Small intestine (tissue), 7 donors: ENCODE measurements at regions not wholly inside any gene's neighbourhood (a gene's known extent, or its start where the extent isn't known, plus 50 kb on each side); places are given as distances from the start of the nearest gene placed in this dataset.
"Not testable (repeated sequence)": the region's sequence is repeated elsewhere in the genome, so short reads cannot be mapped to it uniquely, and the experiment has no call there.

Source experiments
- DNase-seq, 2 donors: peaks; one replicate each; pipeline versions ENCODE4 v3.0.0 to v3.0.0-alpha.2; 2013
- FAIRE-seq: peaks from 2 replicates; lab custom pipeline; 2012; peaks lifted over from hg19 to GRCh38; lab: Jason Lieb, UNC
- H3K27ac ChIP-seq, 3 donors: one replicate each; pipeline ENCODE4 v1.5.1; 2013; ENCODE audit warnings: low read length in 2 of 3, mild to moderate bottlenecking in 2 of 3, control low read depth in 1 of 3, inconsistent platforms in 1 of 3, low read depth in 1 of 3, moderate library complexity in 1 of 3
- H3K27me3 ChIP-seq, 3 donors: one replicate each; pipeline ENCODE4 v1.6.1; 2013; ENCODE audit warnings: low read length in 3 of 3, inconsistent platforms in 1 of 3; ENCODE audit not compliant: control insufficient read depth in 3 of 3, insufficient read depth in 3 of 3
- H3K36me3 ChIP-seq, 3 donors: one replicate each; pipeline ENCODE4 v1.6.1; 2013; ENCODE audit warnings: low read length in 3 of 3, inconsistent platforms in 1 of 3, low read depth in 1 of 3, mild to moderate bottlenecking in 1 of 3, moderate library complexity in 1 of 3; ENCODE audit not compliant: control insufficient read depth in 3 of 3, insufficient read depth in 2 of 3
- H3K4me1 ChIP-seq, 3 donors: one replicate each; pipeline ENCODE4 v1.6.1; 2013; ENCODE audit warnings: low read length in 2 of 3, inconsistent platforms in 1 of 3, low read depth in 1 of 3, mild to moderate bottlenecking in 1 of 3, moderate library complexity in 1 of 3; ENCODE audit not compliant: control insufficient read depth in 3 of 3, insufficient read depth in 2 of 3
- H3K4me3 ChIP-seq, 3 donors: one replicate each; pipeline ENCODE4 v1.5.1; 2013; ENCODE audit warnings: low read length in 3 of 3, control low read depth in 1 of 3, inconsistent platforms in 1 of 3, low read depth in 1 of 3, mild to moderate bottlenecking in 1 of 3, moderate library complexity in 1 of 3
- H3K9me3 ChIP-seq, 2 donors: one replicate each; pipeline ENCODE4 v1.6.1; 2013; ENCODE audit warnings: low read depth in 1 of 2, low read length in 1 of 2; ENCODE audit not compliant: control insufficient read depth in 2 of 2, insufficient read depth in 1 of 2
- WGBS, 3 donors: extraction: QIAGEN DNeasy Blood & Tissue Kit; methylation state at CpG; one replicate each; pipeline ENCODE4 v1.1.7; 2013; 5-methylcytosine and 5-hydroxymethylcytosine counted together
- donor health status: healthy with polysubstance abuse.
- donor health status: control.
- donor health status: control.
- donor health status: Bipolar disorder and iron deficiency.
- donor health status: healthy.

DNA sequence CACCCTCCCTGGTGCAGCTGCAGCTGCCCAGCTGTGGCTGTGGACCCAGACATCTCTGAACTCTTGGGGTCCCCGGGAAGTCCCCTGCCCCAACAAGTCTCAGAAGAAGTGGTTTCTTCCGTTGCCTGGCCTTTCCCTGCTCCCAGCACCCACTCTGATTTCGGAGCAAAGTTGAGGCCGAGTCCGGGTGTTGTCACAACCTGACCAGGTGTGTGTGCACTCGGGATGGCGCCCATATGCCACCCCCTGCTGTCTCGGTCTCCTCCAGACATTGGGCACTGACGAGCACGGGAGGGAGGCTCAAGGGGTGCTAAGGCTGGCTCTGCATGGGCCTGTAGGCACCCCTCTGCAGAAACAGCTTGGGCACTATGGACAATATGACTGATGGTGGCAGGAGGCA is 1055.3 kb downstream of the REEP3 start:
- Histone ChIP-seq H3K36me3 (no peaks in the 10 kb centered on the region), H3K4me1 (peaks cover 0 to 11% (median 0%) of the 10 kb centered on the region in 3 donors), H3K9me3 (no peaks in the 10 kb centered on the region), H3K4me3 (no peak overlapping the region), H3K27ac (no peak overlapping the region), H3K27me3 (no peaks in the 10 kb centered on the region)
- DNase-seq (no peak), FAIRE-seq (no peak)
- 91 to 94% (median 91%) methylated on average over 10 of the region's 10 CpGs for WGBS, 3 donors

GRCh38 chr10:64578757-64579156 is 1057.6 kb downstream of the REEP3 start:
- 91 to 92% (median 92%) methylated on average over 6 of the region's 6 CpGs for WGBS, 3 donors
- DNase-seq, result not testable (repeated sequence)

GRCh38 chr10:64586934-64587503 is 1065.8 kb downstream of the REEP3 start:
- H3K36me3 ChIP-seq, result no peaks in the 10 kb centered on the region
- FAIRE-seq (no peak), DNase-seq (no peak)
- no peaks in the 10 kb centered on the region for H3K27me3 ChIP-seq
- no peaks in the 10 kb centered on the region for H3K9me3 ChIP-seq
- H3K27ac ChIP-seq, result no peak overlapping the region
- WGBS, 3 donors, result 67 to 69% (median 69%) methylated on average over 2 of the region's 2 CpGs
- H3K4me3 ChIP-seq, result no peak overlapping the region
- no peaks in the 10 kb centered on the region for H3K4me1 ChIP-seq

More at GRCh38 chr10:64578757-64579156, 1057.6 kb downstream of the REEP3 start:
- FAIRE-seq, H3K27me3 ChIP-seq, H3K27ac ChIP-seq, H3K36me3 ChIP-seq, H3K4me3 ChIP-seq, H3K9me3 ChIP-seq: not testable (repeated sequence)
- H3K4me1 ChIP-seq, result peaks cover 0 to 10% (median 0%) of the 10 kb centered on the region in 3 donors

DNA sequence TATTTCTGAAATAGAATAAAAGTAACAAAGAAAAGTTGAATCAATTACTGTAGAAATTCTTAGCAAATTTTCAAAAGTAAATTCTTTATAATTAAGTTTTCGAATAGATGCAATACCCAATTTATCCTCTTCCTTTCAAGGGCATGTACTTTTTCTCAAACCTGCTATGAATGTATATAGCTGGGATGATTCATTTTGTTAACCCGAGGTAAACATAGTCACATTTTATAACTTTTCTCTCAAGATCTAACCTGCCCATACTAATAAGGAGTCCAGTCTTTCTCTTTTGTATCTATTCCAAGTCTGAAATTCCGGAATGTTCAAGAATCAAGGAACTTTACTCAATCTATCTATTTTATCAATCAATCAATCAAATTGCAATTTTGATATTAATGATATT is 1072.9 kb downstream of the REEP3 start:
- Histone ChIP-seq H3K27me3 (no peaks in the 10 kb centered on the region), H3K27ac (no peak overlapping the region), H3K36me3 (no peaks in the 10 kb centered on the region), H3K4me3 (no peak overlapping the region), H3K9me3 (no peaks in the 10 kb centered on the region), H3K4me1 (peaks cover 0 to 2% (median 0%) of the 10 kb centered on the region in 3 donors)
- DNase-seq, result no peak
- WGBS, 3 donors, result 66 to 77% (median 74%) methylated on average over 3 of the region's 3 CpGs
- peak; percentile 49 for FAIRE-seq

DNA sequence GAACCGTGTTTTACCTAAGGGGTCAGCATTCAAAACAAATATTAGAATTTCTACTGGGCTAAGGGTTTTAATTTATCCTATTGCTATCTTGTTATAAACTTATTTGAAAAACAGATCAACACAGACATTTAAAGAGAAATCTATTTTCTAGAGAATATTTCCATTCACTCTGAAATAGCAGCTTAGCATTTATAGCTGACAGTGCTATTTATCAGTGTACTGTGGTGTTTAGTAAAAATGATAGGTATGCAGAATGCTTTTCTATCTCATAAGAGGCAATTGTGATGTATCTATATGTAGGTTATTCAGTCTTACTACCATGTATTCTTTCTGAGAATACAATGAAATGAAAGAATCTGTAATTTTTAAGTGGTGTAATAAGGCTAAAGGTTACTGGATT is 1077.4 kb downstream of the REEP3 start:
- 88 to 93% (median 90%) methylated on average over 1 of the region's 1 CpG for WGBS, 3 donors
- FAIRE-seq (no peak), DNase-seq (no peak)

DNA sequence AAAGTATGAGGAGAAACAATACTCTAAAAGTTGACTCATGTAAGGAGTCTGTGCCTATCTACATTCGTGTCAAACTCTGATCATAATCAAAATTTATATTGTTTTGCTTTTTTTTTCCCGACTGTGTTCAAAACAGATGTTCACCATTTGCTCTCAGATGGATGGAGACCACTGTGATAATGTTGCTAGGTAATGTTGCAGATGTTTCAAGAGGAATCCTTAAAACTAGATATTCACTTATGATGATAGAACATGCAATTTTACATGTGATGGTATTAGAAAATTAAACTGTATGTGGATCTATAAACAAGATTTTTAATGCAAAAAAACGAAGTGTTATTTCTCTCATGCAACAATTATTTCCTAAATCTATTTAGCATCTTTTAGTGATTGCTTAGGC is 1080.1 kb downstream of the REEP3 start:
- H3K36me3 ChIP-seq, result no peaks in the 10 kb centered on the region
- no peaks in the 10 kb centered on the region for H3K9me3 ChIP-seq
- H3K4me3 ChIP-seq, result no peak overlapping the region
- DNase-seq (no peak), FAIRE-seq (no peak)
- WGBS, 3 donors, result 38 to 54% (median 40%) methylated on average over 3 of the region's 3 CpGs
- H3K4me1 ChIP-seq, result peaks cover 0 to 2% (median 0%) of the 10 kb centered on the region in 3 donors
- H3K27ac ChIP-seq, result no peak overlapping the region
- no peaks in the 10 kb centered on the region for H3K27me3 ChIP-seq

More for the DNA sequence above, 1077.4 kb downstream of the REEP3 start:
- Histone ChIP-seq H3K4me3 (no peak overlapping the region), H3K9me3 (no peaks in the 10 kb centered on the region), H3K4me1 (peaks cover 0 to 2% (median 0%) of the 10 kb centered on the region in 3 donors), H3K36me3 (no peaks in the 10 kb centered on the region), H3K27me3 (no peaks in the 10 kb centered on the region), H3K27ac (no peak overlapping the region)

GRCh38 chr10:64617085-64617484 is 1095.9 kb downstream of the REEP3 start:
- 18 to 55% (median 26%) methylated on average over 3 of the region's 3 CpGs for WGBS, 3 donors
- FAIRE-seq, result no peak

DNA sequence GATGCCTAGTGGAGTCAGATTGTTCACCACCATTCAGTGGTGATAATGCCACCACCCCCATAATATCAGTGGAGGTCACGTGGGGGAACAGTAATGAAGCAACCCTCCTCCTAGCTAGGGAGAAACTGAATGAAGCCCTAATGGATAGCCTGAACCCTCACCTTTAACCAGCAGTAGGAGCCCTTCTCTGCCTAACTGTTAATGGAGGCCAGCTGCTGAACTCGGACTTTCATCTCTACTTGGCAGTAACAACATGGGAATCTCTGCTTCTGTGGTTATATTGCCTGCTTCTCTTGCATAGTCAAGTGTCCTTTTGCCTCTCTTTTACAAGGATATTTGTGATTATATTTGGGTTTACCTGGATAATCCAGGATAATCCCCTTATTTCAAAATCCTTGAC is 1097.9 kb downstream of the REEP3 start:
- WGBS, 3 donors, result 28 to 67% (median 38%) methylated on average over 2 of the region's 2 CpGs
- Histone ChIP-seq H3K4me1 (peaks cover 0 to 3% (median 0%) of the 10 kb centered on the region in 3 donors), H3K27me3 (no peaks in the 10 kb centered on the region), H3K9me3 (no peaks in the 10 kb centered on the region), H3K27ac (no peak overlapping the region), H3K4me3 (no peak overlapping the region), H3K36me3 (no peaks in the 10 kb centered on the region)
- DNase-seq (peak in 1 of 2 donors; percentile 45), FAIRE-seq (no peak)

More at GRCh38 chr10:64617085-64617484, 1095.9 kb downstream of the REEP3 start:
- no peaks in the 10 kb centered on the region for H3K9me3 ChIP-seq
- DNase-seq, result peak in 1 of 2 donors; percentile 47
- no peaks in the 10 kb centered on the region for H3K27me3 ChIP-seq
- H3K27ac ChIP-seq, result peak overlapping the region in 1 of 3 donors; percentile 23
- peaks cover 0 to 3% (median 0%) of the 10 kb centered on the region in 3 donors for H3K4me1 ChIP-seq
- H3K4me3 ChIP-seq, result no peak overlapping the region
- no peaks in the 10 kb centered on the region for H3K36me3 ChIP-seq

- DNase-seq (no peak), FAIRE-seq (no peak)
- peaks cover 0 to 8% of the 10 kb centered on the region in 2 donors for H3K9me3 ChIP-seq
- no peaks in the 10 kb centered on the region for H3K4me1 ChIP-seq
- H3K27ac ChIP-seq, result no peak overlapping the region
- 86 to 94% (median 93%) methylated on average over 1 of the region's 1 CpG for WGBS, 3 donors
- H3K27me3 ChIP-seq, result no peaks in the 10 kb centered on the region
- H3K4me3 ChIP-seq, result no peak overlapping the region
- no peaks in the 10 kb centered on the region for H3K36me3 ChIP-seq
These were observed 1105.7 kb downstream of the REEP3 start for GRCh38 chr10:64626924-64627323.
